ENCODE measurements at regions not wholly inside any gene's neighbourhood (a gene's known extent, or its start where the extent isn't known, plus 50 kb on each side); places are given as distances from the start of the nearest gene placed in this dataset.
A peak's percentile ranks its signal among the peaks of the same experiment; 100 is the strongest.

DNA sequence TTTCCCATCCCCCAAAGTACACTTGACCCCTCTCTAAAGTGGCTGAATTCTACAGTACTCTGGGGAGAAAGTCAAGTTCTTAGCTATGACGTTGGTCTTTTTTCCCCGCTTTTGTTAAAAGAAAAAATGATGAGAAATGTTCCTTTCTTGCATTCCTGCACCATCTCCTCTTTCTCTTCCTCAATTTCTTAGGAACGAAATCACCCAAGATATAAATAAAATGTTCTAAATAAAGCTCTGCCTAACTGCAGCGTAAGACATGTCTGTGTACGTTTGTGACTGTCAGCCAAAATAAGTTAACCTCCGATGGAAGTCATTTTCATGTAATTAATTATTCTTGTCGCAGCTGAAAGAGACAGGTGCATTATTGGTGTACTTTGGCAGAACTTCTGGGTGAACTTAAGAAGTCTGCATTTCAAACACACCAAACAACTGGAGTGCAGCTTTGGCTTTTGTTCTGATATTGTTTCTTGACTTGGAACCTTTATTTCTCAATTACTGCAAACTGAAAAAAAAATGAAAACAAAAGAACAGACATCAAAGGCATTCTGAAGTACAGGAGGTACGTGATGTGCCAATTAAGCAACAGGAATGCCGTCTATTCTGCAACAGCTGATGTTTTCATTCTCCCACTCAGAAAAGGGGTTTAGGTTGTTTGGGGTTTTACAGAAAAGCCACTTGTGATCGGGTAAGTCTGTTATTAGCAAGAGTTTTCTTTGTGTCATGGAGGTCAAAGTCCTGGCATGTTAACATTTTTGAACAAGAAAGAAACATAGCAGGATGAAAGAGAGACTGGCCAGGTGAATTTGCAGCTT lies 82.4 kb upstream of the SDK1 start:
- no peak for DNase-seq (ENCODE audit: low read depth, low spot score)
- H3K27ac ChIP-seq, result no peak overlapping the region

DNA sequence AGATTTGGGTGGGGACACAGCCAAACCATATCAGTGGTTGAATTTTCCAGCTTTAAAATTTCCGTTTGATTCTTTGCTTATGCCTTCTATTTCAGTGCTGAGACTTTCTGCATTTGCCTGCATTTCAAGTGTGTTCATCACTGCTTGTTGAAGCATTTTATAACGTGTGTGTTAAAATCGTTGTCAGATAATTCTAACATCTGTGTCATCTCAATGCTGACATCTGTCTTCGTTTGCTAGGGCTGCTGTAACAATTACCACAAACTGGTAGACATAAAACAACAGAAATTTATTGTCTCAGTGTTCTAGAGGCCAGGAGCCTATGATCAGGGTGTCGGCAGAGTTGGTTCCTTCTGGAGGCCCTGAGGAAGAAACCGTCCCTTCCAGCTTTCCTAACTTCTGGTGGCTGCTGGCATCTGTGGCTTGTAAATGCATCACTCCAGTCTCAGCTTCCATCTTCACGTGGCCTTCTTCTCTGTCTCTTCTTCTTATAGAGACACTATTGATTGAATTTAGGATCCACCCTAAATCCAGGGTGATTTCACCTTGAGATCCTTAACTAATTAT lies 71.1 kb upstream of the SDK1 start:
- no peak for DNase-seq (ENCODE audit: low read depth, low spot score)
- H3K27ac ChIP-seq, result no peak overlapping the region

DNA sequence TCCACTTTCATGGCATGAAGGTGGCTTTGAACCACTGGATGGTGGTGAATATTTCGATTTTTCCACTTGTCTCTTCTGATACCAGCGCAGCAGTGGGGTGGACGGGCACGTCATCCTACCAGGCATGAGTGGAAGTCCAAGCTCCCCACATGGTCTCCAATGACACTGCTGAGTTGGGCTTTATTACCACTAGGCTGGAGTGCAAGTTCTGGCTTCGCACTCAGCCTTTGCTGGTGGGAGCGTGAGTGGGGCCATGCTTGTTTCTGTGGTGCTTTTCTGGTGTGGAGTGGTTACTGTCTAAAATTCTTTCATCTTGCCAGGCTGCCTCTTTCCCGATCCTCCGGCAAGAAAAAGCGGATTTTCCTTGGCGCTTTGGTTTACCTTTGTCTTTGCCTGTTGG lies 70.1 kb upstream of the SDK1 start:
- DNase-seq (ENCODE audit: low read depth, low spot score), result no peak

DNA sequence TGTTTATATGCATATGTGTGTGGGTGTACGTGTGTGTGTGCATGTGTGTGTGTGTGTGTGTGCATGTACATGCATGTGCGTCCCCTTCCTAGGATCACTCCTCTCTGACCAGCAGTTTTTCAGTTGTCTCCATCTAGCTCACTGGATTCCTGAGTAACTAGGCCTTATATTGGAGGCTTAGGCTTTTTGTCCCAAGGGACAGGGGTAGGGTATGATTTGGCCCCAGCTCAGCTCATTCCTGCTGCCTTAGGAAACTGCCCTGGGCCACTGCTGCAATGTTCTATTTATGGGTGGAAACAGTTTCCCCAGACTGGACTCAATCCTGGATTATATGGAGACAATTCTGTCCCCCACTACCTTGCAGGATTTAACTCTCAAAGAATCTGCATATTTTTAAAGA lies 68.8 kb upstream of the SDK1 start:
- no peak overlapping the region for H3K27ac ChIP-seq
- no peak for DNase-seq (ENCODE audit: low read depth, low spot score)

More for the DNA sequence above, 70.1 kb upstream of the SDK1 start:
- H3K27ac ChIP-seq, result no peak overlapping the region

DNA sequence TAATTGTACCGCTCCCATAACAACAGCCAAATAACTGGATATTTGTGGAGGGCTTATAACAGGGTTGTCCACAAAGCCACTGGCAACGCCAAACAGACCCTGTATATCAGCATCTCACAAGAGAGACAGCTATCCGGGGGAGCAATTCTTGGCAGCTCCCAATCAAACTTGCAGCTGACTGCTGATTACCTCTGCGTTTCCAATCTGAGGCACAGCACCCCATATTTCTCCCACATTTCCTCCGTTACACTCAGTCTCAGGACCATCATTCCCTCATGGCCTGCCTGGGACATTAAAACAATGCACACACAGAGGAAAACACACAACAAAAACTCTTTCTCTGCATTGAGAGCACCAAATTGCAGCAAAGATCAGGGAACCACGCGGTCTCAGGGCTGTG lies 67.8 kb upstream of the SDK1 start:
- H3K27ac ChIP-seq, result no peak overlapping the region
- no peak for DNase-seq (ENCODE audit: low read depth, low spot score)

DNA sequence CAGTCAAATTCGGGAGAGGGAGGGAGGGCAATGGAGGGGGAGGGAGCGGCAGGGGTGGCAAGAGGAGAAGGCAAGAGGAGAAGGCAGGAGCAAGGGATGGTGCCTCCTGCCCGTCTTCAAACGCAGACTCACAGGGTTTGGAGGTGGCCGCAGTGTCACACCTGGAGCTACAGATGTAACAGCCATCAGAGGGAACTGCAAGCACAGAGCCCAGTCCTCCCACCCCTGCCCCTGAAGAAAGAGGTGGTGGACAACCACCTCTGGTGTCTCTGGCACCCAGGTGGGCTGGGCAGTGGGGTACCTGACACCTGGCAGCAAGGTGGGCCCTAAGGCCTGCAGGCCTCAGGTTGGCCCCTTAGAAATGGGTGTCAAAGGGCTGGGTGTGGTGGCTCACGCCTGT lies 67.0 kb upstream of the SDK1 start:
- H3K27ac ChIP-seq, result no peak overlapping the region
- DNase-seq (ENCODE audit: low read depth, low spot score), result no peak

DNA sequence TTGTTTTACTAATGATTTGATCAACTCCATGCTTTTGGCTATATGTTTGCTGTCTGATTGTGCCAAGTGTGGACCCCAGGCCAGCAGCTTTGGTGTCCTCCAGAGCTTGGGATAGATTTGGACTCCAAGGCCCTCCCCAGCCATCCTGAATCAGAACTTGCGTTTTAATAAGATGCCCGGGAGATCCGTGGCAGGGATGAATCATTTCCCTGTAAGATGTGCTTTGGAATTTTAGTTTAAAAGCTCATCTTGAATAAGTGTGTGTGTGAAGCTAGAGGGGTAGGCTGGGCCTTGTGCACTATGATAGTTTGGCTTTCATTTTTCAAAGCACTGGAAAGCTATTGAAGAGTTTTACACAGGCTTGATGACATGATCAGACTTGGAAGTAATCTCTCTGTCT lies 66.2 kb upstream of the SDK1 start:
- DNase-seq (ENCODE audit: low read depth, low spot score), result no peak
- no peak overlapping the region for H3K27ac ChIP-seq

DNA sequence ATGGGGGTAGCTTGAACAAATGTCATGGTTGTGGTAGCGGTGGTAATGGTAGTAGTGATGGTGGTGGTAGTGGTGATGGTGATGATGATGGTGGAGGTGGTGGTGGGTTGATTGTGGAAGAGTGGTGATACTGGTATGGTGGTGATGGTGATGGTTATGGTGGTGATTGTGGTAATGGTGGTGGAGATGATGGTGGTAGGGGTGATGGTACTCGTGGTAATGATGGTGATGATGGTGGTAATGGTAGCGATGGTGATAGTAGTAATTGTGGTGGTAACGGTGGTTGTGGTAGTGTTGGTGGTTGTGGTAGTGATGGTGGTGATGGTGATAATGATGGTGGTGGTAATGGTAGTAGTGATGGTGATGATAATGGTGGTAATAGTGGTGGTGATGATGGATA lies 65.7 kb upstream of the SDK1 start:
- H3K27ac ChIP-seq, result no peak overlapping the region
- no peak for DNase-seq (ENCODE audit: low read depth, low spot score)

DNA sequence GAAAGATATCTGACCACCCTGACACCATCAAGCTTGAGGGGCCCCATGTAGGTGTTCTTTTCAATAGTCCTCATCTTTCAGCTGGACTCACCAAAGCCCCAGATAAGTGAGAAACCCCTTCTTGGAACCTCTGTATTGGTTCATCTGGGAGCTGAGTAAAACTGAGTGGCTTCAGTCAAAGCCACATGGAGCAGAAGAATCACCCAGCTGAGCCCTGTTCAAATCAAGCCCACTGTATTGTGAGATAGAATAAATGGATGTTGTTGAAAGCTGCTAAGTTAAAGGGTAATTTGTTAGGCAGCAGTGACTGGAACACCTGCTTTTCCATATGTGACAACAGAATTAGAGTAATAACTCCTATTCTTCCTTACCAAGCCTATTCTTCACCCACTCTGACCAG lies 64.8 kb upstream of the SDK1 start:
- no peak for DNase-seq (ENCODE audit: low read depth, low spot score)
- no peak overlapping the region for H3K27ac ChIP-seq

DNA sequence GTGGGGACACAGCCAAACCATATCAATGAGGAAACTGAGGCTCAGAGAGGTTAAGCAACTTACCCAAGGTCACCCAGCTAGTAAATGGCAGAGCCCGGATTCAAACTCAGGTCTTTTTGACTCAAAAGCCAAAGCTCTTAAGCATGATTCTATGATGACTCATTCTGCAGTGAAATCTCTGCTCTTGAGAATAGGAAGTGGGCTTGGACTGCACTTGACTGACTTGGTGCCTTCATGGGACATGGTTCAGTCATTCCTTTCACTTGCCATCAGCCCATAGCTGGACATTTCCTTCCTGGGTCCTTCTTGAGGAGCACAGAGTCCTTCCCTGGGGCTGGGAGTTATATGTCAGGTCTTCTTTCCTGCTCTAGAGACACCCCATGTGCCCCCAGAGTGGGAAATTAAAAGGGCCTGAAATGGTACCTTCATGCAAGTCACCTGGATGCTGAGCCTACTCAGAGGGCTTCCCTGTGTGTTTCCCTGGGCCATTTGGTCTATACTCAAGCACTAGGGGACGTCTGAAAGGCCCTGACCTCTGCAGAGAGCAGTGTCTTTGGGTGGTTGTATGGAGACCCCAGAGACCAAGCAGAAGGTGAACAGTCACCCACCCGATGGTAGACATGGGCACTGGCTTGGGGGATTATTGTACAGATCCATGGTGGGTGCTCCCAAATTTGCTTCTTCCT lies 62.4 kb upstream of the SDK1 start:
- no peak overlapping the region for H3K27ac ChIP-seq
- no peak for DNase-seq (ENCODE audit: low read depth, low spot score)

DNA sequence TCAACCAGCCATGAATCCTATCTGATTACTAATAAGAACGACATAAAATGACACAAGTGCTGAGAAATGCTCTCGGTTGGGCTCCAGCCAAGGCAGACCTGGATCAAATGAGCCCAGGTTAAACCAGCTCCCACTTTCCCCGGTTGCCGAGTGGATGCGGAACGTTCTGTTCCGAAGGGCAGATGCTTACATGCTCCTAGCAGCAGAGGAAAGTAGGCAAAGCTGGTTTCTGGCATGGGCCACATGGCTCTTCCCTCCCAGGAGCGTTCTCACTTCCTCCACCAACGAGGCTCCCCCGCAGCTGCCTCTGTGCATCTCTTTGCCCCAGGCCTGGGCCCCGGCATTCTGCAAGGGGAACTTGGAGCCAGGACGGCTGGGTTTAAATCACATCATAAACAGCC lies 61.8 kb upstream of the SDK1 start:
- no peak overlapping the region for H3K27ac ChIP-seq
- no peak for DNase-seq (ENCODE audit: low read depth, low spot score)

DNA sequence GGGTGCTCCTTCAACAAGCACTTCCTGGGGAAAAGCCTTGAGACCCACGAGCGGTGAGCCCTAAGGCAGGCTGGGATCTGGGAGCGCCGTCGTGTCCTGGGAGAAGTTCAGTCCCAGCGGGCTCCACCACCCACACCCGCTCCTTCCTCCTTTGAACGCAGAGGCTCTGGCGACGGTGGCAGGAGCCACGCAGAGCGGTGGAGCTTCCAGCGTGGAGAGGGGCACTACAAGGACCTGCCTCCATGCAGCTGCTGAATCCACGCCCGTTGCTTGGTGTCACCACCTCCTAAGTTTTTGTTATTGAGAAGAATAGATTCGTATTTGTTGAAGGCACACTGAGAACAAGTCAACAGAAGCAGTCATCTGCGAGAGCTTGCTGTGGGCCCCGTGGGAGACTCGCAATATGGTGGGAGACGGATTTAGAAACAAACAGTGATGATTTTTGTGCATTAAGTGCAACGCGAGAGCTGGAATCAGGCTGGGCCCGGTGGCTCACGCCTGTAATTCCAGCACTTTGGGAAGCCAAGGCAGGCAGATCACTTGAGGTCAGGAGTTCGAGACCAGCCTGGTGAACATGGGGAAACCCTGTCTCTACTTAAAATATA lies 60.1 kb upstream of the SDK1 start:
- H3K27ac ChIP-seq, result no peak overlapping the region
- no peak for DNase-seq (ENCODE audit: low read depth, low spot score)

DNA sequence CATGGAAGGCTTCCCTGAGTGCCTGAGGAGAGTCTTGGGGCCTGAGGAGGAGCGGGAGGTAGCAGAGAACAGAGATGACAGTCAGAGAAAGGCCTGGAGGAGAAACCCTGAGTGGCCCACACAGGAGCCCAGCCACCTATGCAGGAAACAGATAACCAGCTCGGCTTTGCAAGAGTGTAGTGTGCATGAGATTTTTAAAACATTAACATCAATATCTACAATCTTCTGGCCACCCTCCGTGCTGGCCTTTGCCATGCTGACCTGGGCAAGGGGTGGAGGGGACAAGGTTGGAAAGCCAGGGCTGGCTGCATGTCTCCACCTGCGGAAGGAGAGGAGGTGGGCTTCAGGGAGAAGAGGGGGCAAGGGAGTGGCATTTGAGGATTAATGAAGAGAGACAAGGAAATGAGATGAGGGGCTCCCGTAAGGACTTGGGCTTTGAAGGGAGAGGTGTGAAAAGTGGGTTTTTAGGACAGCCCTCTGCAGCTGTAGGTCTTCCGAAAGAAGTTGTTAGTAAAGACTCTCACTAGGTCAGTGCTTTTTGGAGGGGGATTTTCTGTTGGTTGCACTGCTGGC lies 59.3 kb upstream of the SDK1 start:
- no peak for DNase-seq (ENCODE audit: low read depth, low spot score)
- no peak overlapping the region for H3K27ac ChIP-seq

DNA sequence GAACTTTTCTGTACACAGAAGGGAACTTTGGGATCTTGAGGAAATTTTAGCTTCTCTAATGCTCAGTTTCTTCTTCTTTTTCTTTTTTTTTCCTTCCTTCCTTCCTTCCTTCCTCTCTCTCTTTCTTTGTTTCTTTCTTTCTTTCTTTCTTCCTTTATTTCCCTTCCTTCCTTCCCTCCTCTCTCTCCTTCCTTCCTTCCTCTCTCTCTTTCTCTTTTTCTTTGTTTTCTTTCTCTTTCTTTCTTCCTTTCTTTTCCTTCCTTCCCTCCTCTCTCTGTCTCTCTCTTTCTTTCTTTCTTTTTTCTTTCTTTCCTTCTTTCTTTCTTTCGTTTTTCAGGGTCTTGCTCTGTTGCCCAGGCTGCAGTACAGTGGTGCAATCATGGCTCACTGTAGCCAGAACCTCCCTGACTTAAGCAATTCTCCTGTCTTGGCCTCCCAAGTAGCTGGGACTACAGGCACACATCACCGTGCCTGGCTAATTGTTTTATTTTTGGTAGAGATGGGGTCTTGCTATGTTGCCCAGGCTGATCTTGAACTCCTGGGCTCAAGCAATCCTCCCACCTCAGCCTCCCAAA lies 58.6 kb upstream of the SDK1 start:
- no peak overlapping the region for H3K27ac ChIP-seq
- no peak for DNase-seq (ENCODE audit: low read depth, low spot score)

DNA sequence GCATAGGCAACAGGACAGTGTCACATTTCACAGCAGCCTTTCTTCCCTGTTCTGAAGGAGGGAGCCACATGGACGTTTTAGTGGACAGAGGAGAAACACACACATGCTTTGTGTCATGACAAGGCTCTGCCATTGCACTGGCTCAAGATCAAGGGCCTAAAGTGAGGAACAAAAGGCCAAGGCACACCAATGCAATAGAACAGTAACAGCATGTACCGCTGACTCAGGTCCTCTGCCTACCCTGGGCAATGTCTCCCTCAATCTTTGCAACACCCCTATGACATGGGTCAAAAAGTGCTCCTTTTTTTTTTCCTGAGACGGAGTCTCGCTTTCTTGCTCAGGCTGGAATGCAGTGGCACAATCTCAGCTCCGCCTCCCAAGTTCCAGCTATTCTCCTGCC lies 57.8 kb upstream of the SDK1 start:
- DNase-seq (ENCODE audit: low read depth, low spot score), result no peak
- no peak overlapping the region for H3K27ac ChIP-seq

DNA sequence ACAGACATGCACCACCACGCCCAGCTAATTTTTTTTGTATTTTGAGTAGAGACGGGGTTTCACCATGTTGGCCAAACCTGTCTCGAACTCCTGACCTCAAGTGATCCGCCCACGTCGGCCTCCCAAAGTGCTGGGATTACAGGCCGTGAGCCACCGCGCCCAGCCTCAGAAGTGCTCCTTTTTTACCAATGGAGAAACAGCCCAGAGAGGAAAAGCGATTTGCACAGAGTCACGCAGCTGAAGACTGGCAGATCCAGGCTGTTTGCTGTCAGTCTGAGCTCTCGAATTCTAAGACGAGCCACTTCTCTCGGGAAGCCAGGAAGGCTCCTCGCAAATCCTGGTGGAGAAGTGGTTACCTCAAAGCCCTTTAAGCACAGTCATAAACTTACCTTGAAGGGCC lies 57.4 kb upstream of the SDK1 start:
- H3K27ac ChIP-seq, result no peak overlapping the region
- DNase-seq (ENCODE audit: low read depth, low spot score), result no peak

DNA sequence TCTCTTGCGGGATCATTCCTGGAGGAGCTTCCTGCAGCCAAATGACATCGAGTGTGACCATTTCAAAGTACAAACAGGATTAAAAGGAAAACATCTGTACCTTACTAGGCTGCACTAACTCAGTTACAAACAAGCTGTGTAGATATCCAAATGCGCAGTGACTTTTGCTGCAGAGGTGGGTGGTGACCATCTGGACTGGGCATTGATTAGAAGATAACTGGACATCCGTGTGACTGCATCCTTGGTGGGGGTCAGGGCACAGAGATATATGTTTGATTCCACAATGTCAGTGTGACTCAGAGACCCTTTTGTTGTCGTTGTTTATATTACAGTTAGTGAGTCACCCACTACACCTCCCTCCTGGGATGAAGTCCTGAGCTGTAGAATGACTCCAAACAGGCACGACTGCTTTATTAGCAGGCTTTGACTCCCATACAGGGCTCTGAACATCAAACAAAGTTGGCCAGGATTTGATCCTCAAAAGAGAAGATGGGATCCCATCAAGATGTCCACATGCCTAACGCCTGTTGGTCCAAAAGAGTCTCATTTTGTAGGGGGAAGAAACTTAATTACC lies 56.7 kb upstream of the SDK1 start:
- DNase-seq (ENCODE audit: low read depth, low spot score), result peak; percentile 37
- H3K27ac ChIP-seq, result no peak overlapping the region

DNA sequence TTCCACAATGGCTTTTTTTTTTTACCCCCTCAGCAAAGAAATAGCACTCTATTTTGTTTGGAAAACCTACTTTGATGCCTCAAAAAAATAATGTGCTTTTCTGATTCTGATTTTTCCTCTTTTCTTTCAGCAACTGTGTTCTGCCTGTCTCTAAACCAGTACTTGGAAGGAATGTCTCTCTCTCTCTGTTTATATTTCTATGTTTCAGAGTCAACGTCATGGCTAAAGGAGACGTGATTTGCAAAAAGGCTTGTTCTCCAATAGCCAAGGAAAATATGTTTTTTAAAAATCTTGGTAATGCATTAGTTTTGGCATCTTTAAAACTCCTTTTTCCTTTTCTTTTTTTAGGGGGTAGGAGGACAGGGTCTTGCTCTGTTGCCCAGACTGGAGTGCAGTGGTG lies 56.0 kb upstream of the SDK1 start:
- no peak for DNase-seq (ENCODE audit: low read depth, low spot score)
- no peak overlapping the region for H3K27ac ChIP-seq

DNA sequence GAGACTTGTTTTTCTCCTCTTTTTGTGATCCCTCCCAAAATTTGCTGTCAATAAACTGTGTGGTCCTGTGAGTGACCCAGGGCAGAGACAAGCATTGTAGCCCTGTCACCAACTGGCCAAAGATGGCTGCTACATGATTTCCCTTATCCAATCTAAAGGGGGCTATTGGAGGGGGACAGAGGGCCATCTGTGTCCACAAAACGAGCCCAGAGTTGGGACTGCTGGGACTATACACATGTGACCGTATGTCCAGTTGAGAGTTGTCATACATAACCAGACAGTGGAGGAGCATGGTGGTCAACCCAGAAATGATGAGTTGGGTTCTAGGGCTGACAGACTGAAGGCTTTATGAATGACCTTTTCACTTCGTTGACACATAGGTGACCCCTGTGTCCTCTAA lies 55.3 kb upstream of the SDK1 start:
- no peak overlapping the region for H3K27ac ChIP-seq
- DNase-seq (ENCODE audit: low read depth, low spot score), result no peak

DNA sequence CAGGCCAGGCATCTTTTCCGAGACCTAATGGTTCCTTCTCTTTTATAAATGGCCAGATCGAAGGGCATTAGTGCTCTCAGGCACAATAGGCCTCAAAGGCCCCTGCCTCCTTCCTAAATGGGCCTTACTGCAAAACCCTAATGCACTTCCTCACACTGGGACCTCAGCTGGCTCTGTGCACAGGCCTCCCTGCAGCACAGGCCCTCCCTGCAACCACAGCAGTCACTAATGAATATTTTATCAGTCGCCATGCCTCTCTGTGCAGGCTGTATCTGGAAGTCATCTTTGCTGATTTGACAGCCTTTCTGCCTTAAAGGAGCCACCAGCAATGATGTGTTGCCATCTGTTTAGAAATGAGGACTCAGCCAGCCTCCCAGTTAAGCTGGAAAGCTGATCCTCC lies 54.9 kb upstream of the SDK1 start:
- no peak for DNase-seq (ENCODE audit: low read depth, low spot score)
- no peak overlapping the region for H3K27ac ChIP-seq
